K562 (cell line): ENCODE measurements at regions not wholly inside any gene's neighbourhood (a gene's known extent, or its start where the extent isn't known, plus 50 kb on each side); places are given as distances from the start of the nearest gene placed in this dataset.
A peak's percentile ranks its signal among the peaks of the same experiment; 100 is the strongest.

ENCODE experiments used
- ATAC-seq: fragments of 200-7000 bp; cut with Tn5 transposase; 3 replicates; pipeline ENCODE4 v1.9.1; 2020; ENCODE audit warnings: moderate library complexity
- BruUV-seq: library from RNA; stranded (reverse); fragments of 400-500 nt; replicated peaks from 2 replicates; lab custom pipeline; 2021; lab: Mats Ljungman, UMichigan
- CTCF ChIA-PET: fragments of 300-600 bp; formaldehyde crosslinking; extraction: SDS; loops from one replicate; lab custom pipeline; 2021; ENCODE audit warnings: low intra/inter-chr PET ratio; lab: Yijun Ruan, JAX
- POLR2A ChIA-PET: fragments of 300-600, 350-650 bp; sonication (Branson Sonifier 250); formaldehyde crosslinking; extraction: SDS; loops from one replicate; lab custom pipeline; 2021; ENCODE audit warnings: antibody characterized with exemption, inconsistent platforms; lab: Yijun Ruan, JAX
- DNase-seq, 4 experiments: peaks; one replicate each; pipeline versions ENCODE4 v3.0.0 to v3.0.0-alpha.2; 2011 to 2018; ENCODE audit warnings: low spot score in 3 of 4, mixed read lengths in 3 of 4; ENCODE audit errors: extremely low read depth in 1 of 4
- FAIRE-seq: peaks from 2 replicates; lab custom pipeline; 2011; peaks lifted over from hg19 to GRCh38; lab: Jason Lieb, UNC
- H2AFZ ChIP-seq: 2 replicates; pipeline ENCODE4 v1.6.0; 2011; ENCODE audit warnings: low read depth, low read length, control low read depth, inconsistent platforms
- H3K27ac ChIP-seq: fragments of 200-600 bp; 3 replicates; pipeline ENCODE4 v1.8.0; 2011; ENCODE audit warnings: low read depth, mild to moderate bottlenecking, control low read depth, inconsistent platforms, low read length, moderate library complexity, mixed read lengths; ENCODE audit errors: extremely low read depth
- H3K27me3 ChIP-seq, 2 experiments: fragments of 300-600 bp in 1 of 2; 2 replicates in 1 of 2; 3 replicates in 1 of 2; pipeline versions ENCODE4 v1.6.0 to v1.8.0; 2011; ENCODE audit warnings: inconsistent platforms in 2 of 2, low read length in 2 of 2, mild to moderate bottlenecking in 1 of 2, mixed read lengths in 1 of 2, moderate library complexity in 1 of 2; ENCODE audit not compliant: control insufficient read depth in 2 of 2, insufficient read depth in 2 of 2
- H3K36me3 ChIP-seq: fragments of 300-600 bp; 3 replicates; pipeline ENCODE4 v1.8.0; 2011; ENCODE audit warnings: mild to moderate bottlenecking, low read length, inconsistent platforms; ENCODE audit not compliant: control insufficient read depth, insufficient read depth
- H3K4me1 ChIP-seq, 2 experiments: fragments of 200-600 bp in 1 of 2; replicated peaks in 1 of 2; 2 replicates in 1 of 2; 3 replicates in 1 of 2; pipeline versions ENCODE4 v1.5.1 to v1.8.0; 2011; ENCODE audit warnings: inconsistent platforms in 2 of 2, low read length in 2 of 2, mild to moderate bottlenecking in 1 of 2, mixed read lengths in 1 of 2, moderate library complexity in 1 of 2; ENCODE audit not compliant: control insufficient read depth in 2 of 2, insufficient read depth in 2 of 2
- H3K4me2 ChIP-seq: 2 replicates; pipeline ENCODE4 v1.6.1; 2011; ENCODE audit warnings: low read length, control low read depth, inconsistent platforms, mixed read lengths; ENCODE audit not compliant: insufficient read depth
- H3K4me3 ChIP-seq: fragments of 200-600 bp; sonication (generic), shearing (Covaris generic); 2 replicates; pipeline ENCODE4 v1.5.1; 2016; ENCODE audit warnings: control low read depth, inconsistent platforms
- H3K79me2 ChIP-seq: fragments of 200-600 bp; 3 replicates; pipeline ENCODE4 v1.8.0; 2011; ENCODE audit warnings: low read length, inconsistent platforms; ENCODE audit not compliant: control insufficient read depth, insufficient read depth
- H3K9ac ChIP-seq, 2 experiments: 2 replicates each; pipeline versions ENCODE4 v1.6.0 to v1.6.1; 2011; ENCODE audit warnings: low read depth in 2 of 2, low read length in 2 of 2, control low read depth in 1 of 2, inconsistent platforms in 1 of 2, mild to moderate bottlenecking in 1 of 2, mixed read lengths in 1 of 2; ENCODE audit not compliant: insufficient read depth in 1 of 2
- H3K9me1 ChIP-seq: one replicate; pipeline ENCODE4 v1.6.0; 2011; ENCODE audit warnings: inconsistent platforms, mild to moderate bottlenecking, low read length, moderate library complexity; ENCODE audit not compliant: control insufficient read depth, insufficient read depth
- H3K9me3 ChIP-seq: replicated peaks from 2 replicates; pipeline ENCODE4 v1.5.1; 2011; ENCODE audit warnings: low read depth, low read length, inconsistent platforms; ENCODE audit not compliant: control insufficient read depth, insufficient read depth
- H4K20me1 ChIP-seq: replicated peaks from 2 replicates; pipeline ENCODE4 v1.6.1; 2011; ENCODE audit warnings: low read length, inconsistent platforms, mixed read lengths; ENCODE audit not compliant: control insufficient read depth, insufficient read depth
- ATF1 ChIP-seq, 2 experiments: fragments of 450-650 bp in 1 of 2; IDR thresholded peaks; 2 replicates each; pipeline ENCODE4 v1.6.1; 2016; ENCODE audit warnings: missing compliant biosample characterization in 1 of 2, missing genetic modification characterization in 1 of 2
- BCOR ChIP-seq: fragments of 450-650 bp; IDR thresholded peaks from 2 replicates; pipeline ENCODE4 v1.6.1; 2016
- KDM2B ChIP-seq: fragments of 250-450 bp; sonication (Bioruptor Pico); IDR thresholded peaks from 2 replicates; pipeline ENCODE4 v1.8.0; 2021; ENCODE audit warnings: mild to moderate bottlenecking, moderate library complexity
- OTX1 ChIP-seq: fragments of 450-650 bp; formaldehyde crosslinking; IDR thresholded peaks from 2 replicates; pipeline ENCODE4 v1.4.0; 2022; ENCODE audit warnings: mild to moderate bottlenecking
- RAD21 ChIP-seq, 2 experiments: fragments of 250-450 bp in 1 of 2; fragments of 450-650 bp in 1 of 2; sonication (Bioruptor Pico) in 1 of 2; formaldehyde crosslinking in 1 of 2; IDR thresholded peaks in 1 of 2; conservative IDR thresholded peaks in 1 of 2; 2 replicates each; pipeline versions ENCODE4 v1.4.0 to v1.8.0; 2020 to 2022; ENCODE audit warnings: mild to moderate bottlenecking in 2 of 2, moderate library complexity in 1 of 2
- TEAD4 ChIP-seq, 2 experiments: sonication (generic) in 1 of 2; formaldehyde crosslinking in 1 of 2; IDR thresholded peaks; 2 replicates each; pipeline versions ENCODE4 v1.6.1 to v1.8.0; 2012 to 2022; ENCODE audit warnings: borderline replicate concordance in 1 of 2, inconsistent platforms in 1 of 2, low read length in 1 of 2, mild to moderate bottlenecking in 1 of 2, missing genetic modification reagents in 1 of 2
- U2AF1 ChIP-seq: fragments of 200-400 bp; formaldehyde crosslinking; optimal IDR thresholded peaks from 2 replicates; pipeline ENCODE3; 2017; ENCODE audit warnings: mild to moderate bottlenecking, low read depth, low read length, moderate library complexity
- ZBTB40 ChIP-seq, 2 experiments: fragments of 450-650 bp in 1 of 2; sonication (generic) in 1 of 2; formaldehyde crosslinking in 1 of 2; IDR thresholded peaks; 2 replicates each; pipeline versions ENCODE4 v1.7.1 to v1.9.0; 2016 to 2022; ENCODE audit warnings: inconsistent platforms in 1 of 2, mild to moderate bottlenecking in 1 of 2, missing genetic modification reagents in 1 of 2
- ZNF217 ChIP-seq: sonication (generic); formaldehyde crosslinking; IDR thresholded peaks from 2 replicates; pipeline ENCODE4 v1.8.0; 2022; ENCODE audit warnings: mild to moderate bottlenecking, missing genetic modification reagents
- WGBS: fragments of 100-300 bp; shearing (Covaris generic); methylation state at CpG from one replicate; pipeline ENCODE4 v1.1.6; 2016; ENCODE audit warnings: low coverage, mixed read lengths; ENCODE audit not compliant: insufficient coverage; ENCODE audit errors: missing lambda C conversion rate; 5-methylcytosine and 5-hydroxymethylcytosine counted together
- in situ Hi-C: fragments of 300-500 bp; cut with MboI; formaldehyde crosslinking; loops from 4 replicates; pipeline ENCODE4 v1.15.0; 2018; ENCODE audit warnings: inconsistent platforms, mixed read lengths
- intact Hi-C: fragments of 100-400 bp; cut with micrococcal nuclease; formaldehyde crosslinking; loops from 2 replicates; pipeline ENCODE4 v1.14.2; 2022

DNA sequence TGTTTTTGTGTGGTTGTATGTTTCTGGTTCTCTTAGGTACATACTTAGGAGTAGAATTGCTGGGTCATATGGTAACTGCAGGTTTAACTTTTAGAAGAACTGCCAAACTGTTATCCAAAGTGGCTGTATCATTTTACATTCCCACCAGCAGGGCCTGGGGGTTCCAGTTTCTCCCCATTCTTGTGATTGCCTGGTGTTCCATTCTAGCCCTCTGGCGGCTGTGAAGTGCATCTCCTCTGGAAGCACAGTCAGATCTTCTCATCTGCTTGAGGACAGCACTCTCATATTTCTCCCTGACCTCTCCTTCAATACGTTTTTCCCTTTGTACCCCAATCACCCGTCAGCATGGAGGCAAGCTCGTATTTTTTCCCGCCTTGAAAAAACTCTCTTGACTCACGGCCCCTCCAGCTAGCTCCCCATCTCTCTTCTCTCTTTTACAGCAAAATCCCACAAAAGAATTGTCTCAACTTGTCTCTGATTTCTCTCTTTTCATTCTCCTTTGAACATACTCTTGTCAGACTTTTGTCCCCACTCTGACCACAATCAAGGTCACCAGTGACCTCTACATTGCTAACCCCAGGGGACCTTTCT lies 56.8 kb upstream of the THY1 start:
- Histone ChIP-seq H2AFZ (no peak overlapping the region), H3K27ac (no peak overlapping the region), H3K4me3 (no peak overlapping the region), H3K9me3 (no peaks in the 10 kb centered on the region), H3K79me2 (no peaks in the 10 kb centered on the region), H3K27me3 (peaks cover 0 to 40% of the 10 kb centered on the region in 2 experiments; a peak in 2 of 5 replicates), H4K20me1 (peaks cover 12% of the 10 kb centered on the region), H3K4me2 (no peak overlapping the region), H3K9ac (peak overlapping the region in 1 of 2 experiments; percentile 24; a peak in 1 of 4 replicates), H3K4me1 (peaks cover 15 to 27% of the 10 kb centered on the region in 2 experiments; a peak in 4 of 5 replicates), H3K36me3 (no peaks in the 10 kb centered on the region), H3K9me1 (no peaks in the 10 kb centered on the region)
- peak; percentile 72 for ATAC-seq
- ChIA-PET CTCF (interaction anchor here (0.6 to 2.8 kb wide), 3 partner anchors 123 to 250 kb away, joined by 4 to 16 read pairs (median 4); partner anchors contain the start of gene NECTIN1), POLR2A (interaction anchor here (0.6 to 1.0 kb wide), 3 partner anchors 32 to 390 kb away, joined by 3 read pairs; no protein-coding TSS in a partner anchor)
- intact Hi-C loops (loop anchor here (2.0 to 10.0 kb wide), 3 partner anchors 155 to 628 kb away; partner anchors contain the start of gene NECTIN1), in situ Hi-C loops (loop anchor here (10.0 kb wide), 1 partner anchor 255 kb away; no protein-coding TSS in a partner anchor)
- BruUV-seq, result no TSS peak
- FAIRE-seq, result peak; percentile 79
- DNase-seq, result peak; percentile 66 to 75 (median 72)
- WGBS, result 9% methylated on average over 6 of the region's 6 CpGs
- TF ChIP-seq ZNF217 (CRISPR knock-in tag) (no peak), BCOR (0 out of 2 replicates have a peak, but pooled peaks have one; percentile 34), RAD21 (CRISPR knock-in tag; conservative IDR thresholded peaks at IDR 0.05 in 1 of 2, IDR thresholded peaks at IDR 0.05 in 1 of 2) (peak in 1 of 2 experiments; percentile 53; a peak in 3 of 4 replicates), U2AF1 (no peak), ATF1 (CRISPR knock-in tag; IDR thresholded peaks at IDR 0.05) (no peak), ATF1 (tag; IDR thresholded peaks at IDR 0.05) (0 out of 2 replicates have a peak, but pooled peaks have one; percentile 13), KDM2B (CRISPR knock-in tag) (no peak), OTX1 (CRISPR knock-in tag) (peak; percentile 47; the same call in 1 of the 2 replicates), ZBTB40 (IDR thresholded peaks at IDR 0.05) (0 out of 2 replicates have a peak, but pooled peaks have one; percentile 9), ZBTB40 (CRISPR knock-in tag; IDR thresholded peaks at IDR 0.05) (no peak), TEAD4 (IDR thresholded peaks at IDR 0.05; ENCODE audit: low read length) (peak; percentile 59; the same call in 1 of the 2 replicates), TEAD4 (CRISPR knock-in tag; IDR thresholded peaks at IDR 0.05; ENCODE audit: borderline replicate concordance) (no peak)
